ENCODE measurements at regions not wholly inside any gene's neighbourhood (a gene's known extent, or its start where the extent isn't known, plus 50 kb on each side); places are given as distances from the start of the nearest gene placed in this dataset.

DNA sequence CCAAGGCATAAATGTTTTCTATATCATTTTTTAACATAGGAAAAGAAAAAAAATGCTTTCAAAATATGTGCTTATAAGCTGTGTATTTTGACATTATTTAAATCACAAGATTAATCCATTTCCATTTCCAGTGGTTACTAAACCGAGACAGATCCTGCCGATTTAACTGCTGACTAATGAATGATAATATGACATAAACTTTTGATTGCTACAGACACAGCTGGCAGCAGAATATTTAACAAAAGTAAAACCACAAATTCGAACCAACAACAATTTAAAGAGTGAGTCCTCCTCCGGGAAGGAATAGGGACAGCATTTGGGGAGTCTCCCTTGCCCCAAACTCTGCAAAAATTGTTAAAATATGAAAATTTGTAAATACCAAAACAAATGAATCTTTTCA lies 401.3 kb upstream of the DAB2 start:
- DNase-seq (ENCODE audit: low read depth in 2 of 3, low spot score in 1 of 3), result no peak

DNA sequence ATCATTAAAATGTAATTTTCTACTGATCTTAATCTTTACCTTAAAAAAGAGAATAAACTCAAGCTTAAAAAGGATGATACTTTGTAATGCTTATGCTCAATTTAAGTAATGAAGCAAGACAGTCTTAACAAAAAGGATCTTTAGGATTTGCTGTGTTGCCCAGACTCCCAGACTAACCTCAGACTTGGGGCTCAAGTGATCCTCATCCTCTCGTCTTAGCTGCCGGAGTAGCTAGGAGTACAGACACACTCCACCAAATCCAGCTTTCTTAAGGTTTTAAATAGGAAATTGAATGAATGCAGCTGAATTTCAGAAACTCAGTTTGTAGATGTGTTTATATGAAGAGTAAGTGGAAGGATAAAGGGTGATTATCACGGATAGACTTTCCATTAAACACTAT lies 400.5 kb upstream of the DAB2 start:
- DNase-seq (ENCODE audit: low read depth in 2 of 3, low spot score in 1 of 3), result no peak

DNA sequence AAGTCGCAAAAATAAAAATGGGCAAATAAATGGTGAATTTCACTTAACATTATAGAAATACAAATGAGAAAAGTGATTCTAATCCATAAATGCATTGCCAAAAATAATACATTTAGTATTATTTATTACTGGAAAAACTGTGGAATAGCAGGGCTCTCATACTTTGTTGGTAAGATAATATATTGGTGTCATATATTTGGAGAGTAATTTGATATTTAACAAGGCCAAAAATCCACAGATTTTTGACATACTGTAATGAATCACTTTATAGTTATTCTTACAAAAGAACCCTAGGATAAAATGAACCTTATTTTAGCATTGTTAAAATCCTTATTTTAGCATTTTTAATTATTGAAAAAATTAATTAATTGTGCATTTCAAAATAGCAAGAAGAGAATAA lies 397.2 kb upstream of the DAB2 start:
- DNase-seq (ENCODE audit: low read depth in 2 of 3, low spot score in 1 of 3), result no peak

DNA sequence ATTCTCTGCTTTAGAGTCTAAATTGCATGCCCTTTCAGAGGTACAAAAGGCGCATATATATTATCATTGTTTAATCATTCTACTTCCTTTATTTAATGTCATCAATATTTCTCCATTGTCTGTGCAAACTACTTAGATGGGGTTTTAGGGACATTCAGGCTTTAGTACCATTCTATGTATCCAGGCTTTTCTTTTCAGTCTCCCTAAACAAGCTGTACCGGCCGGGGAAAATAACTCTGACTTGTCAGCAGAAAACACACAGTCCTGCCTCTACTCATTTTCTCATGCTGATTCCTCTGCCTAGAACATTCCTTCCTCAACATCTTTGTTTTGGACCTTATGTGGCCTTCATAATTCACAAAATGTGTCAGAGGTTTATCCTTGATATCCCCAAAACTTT lies 392.1 kb upstream of the DAB2 start:
- no peak for DNase-seq (ENCODE audit: low read depth in 2 of 3, low spot score in 1 of 3)

DNA sequence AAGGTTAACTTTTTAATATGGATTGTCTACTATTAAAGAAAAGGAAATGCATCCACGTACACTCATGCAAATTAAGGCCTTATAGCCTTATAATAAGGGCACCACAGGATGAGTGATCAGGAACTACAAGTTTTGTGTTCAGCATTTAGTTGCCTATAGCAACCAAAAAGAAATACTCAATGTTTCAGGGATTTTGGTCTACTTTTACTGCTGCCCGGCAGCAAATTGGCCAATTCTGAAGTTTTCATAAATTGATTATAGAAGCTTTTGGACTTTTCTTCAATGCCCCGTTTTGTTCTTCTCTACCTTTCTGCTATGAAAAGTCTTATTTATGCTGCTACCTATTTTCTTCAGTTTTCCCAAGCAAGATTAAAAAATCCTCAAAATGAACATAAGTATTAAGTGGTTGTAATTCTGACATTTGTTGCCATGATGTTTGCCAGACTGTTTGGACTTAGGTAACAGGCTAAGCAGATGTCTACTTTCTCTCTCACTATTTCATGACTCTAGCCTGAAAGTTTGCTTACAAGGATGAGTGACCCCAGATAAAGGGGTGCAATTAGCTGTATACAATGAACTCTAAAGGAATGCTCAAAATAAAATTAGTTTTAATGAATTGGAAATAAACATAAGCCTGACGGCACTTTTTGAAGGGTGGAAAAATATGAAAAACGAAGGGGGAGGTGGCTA lies 391.5 kb upstream of the DAB2 start:
- DNase-seq (ENCODE audit: low read depth in 2 of 3, low spot score in 1 of 3), result no peak

DNA sequence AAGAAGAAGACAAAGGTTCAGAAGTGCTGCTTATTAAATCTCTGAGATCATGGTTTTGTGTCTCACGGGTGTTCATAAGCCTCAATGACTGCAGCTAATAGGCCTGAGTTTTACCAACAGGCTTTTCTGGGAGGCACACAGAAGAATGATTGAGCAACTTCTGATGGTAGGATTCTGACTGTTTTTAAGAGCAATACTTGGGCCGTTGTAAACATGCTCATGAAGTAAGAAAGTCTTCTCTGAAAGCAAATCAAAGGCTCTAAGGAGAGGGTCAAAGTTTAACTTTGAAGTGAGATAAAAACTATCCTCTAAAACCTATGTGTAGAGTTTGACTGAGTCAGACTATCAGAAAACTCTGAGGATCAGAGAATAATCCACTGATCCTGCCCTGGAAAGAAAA lies 390.9 kb upstream of the DAB2 start:
- DNase-seq (ENCODE audit: low read depth in 2 of 3, low spot score in 1 of 3), result no peak

DNA sequence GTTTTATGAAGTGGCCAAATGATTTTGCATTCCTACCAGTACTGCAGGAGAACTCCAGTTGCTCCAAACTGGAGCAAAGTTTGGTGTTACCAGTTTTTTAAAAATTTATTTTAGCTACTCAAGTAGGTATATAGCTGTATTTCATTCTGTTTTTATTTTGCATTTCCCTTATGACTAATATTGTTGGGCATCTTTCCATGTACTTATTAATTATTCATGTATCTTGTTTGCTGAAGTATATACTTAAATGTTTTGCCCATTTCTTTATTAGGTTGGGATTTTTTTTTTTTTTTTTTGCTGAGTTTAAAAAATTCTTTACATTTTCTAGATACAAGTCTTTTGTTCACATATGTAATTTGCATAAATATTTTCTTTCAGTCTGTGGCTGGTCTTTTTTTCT lies 386.6 kb upstream of the DAB2 start:
- DNase-seq (ENCODE audit: low read depth in 2 of 3, low spot score in 1 of 3), result no peak

DNA sequence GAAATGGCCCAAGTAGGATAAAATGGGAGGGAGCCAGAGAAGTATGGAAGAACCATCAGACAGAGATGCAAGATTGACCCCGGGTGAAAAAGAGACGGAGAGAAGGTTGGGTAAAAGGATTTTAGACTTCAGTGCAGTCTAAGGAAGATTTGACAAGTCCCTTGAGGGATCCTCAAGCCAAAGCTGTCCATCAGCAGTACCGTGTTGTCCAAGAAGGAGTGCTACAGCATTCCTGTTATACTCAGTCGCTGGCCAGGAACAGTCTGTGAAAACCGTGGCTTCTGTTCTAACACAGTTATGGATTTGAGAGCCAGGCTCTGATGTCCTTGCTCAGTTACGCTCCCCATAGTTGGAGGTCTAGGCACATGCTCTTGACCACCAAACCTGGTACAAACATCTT lies 383.9 kb upstream of the DAB2 start:
- DNase-seq (ENCODE audit: low read depth in 2 of 3, low spot score in 1 of 3), result no peak

DNA sequence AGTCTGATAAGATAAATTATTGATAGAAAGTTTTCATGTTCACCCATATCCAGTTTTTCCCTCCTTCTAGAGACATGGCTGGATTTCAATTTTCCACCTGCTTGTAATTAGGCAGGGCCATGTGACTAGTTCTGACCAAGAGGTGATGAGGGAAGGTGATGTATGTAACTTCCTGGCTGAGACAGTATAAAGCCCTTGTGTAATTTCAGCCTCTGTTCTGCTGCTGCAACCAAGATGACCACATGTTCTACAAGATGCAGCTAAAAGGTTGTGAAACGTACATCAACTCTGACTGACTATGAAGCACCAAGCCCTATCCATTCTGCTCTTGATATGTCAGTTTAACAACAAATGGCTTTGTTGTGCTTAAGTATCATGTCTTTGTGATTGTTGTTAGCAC lies 376.5 kb upstream of the DAB2 start:
- no peak for DNase-seq (ENCODE audit: low read depth in 2 of 3, low spot score in 1 of 3)

DNA sequence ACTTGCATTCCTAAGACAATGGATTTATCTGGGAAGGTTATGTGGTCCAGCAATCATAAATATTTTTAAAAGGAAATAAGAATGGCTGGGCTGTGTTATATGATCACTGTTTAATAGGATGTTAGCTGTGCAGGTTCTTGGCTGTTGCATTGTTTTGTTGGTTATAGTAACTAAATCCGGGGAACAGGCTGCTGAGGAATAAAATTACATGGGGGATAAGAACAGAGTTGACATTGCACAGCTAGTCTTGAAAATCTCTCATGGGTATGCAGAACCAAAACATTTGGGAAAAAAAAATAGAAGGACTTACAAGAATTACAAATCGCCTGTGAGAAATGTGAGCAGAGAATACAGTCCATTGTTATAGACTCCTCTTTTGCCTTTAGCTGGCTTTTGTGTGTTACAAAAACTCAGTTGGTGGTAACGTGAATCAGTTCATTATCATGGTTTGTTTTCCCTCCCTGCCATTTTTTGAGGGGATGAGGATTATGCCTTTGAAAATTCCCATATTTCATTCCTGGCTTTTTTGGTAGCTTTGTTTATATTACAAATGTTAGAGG lies 375.3 kb upstream of the DAB2 start:
- DNase-seq (ENCODE audit: low read depth in 2 of 3, low spot score in 1 of 3), result no peak

DNA sequence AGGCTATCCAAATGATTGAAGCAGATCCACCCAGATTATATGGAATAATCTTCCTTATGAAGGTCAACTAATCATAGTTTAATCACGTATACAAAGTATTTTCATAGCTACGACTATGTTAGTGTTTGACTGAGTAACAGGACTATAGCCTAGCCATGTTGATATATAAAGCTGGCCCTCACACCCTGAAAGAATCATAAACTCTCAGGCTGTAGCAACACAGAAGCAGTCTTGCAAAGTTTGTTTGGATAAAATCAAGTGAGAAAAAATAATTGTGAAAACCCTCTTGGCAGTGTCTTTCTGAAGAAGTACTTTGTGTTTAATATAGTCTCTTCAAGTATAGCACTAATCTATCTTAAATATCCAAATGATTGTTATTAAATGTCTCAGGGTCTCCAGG lies 374.5 kb upstream of the DAB2 start:
- no peak for DNase-seq (ENCODE audit: low read depth in 2 of 3, low spot score in 1 of 3)

DNA sequence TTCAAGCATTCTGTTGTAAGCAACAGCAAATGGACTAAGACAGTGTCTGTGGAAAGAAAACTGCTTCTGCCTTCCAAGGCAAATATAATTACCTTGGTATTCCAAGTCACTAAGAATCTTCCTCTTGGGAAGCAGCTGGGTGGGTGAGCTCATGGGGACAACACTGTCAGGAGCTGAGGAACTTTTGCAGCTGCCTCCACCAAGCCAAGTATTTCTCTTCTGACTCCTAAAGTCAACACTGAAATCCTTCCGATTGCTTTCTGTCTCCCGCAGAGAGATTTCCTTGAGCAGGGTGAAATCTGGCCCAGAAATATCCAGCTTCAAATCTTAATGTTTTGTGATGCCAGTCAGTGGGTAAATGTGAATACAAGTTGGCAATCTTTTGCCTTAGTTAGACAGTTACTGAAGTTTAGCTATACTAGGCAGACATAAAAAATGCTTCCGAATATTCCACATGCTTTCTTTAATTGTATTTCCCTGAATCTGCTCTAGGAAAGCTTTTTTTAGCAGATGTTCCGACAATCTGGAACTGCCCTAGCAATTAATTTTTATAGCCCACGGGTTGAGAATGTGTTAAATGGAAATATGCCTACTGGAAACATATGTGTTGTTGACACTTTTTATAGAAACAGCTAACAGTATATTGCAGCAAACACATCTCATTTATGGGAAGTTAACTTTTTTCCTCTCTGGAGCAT lies 369.9 kb upstream of the DAB2 start:
- DNase-seq (ENCODE audit: low read depth in 2 of 3, low spot score in 1 of 3), result no peak

DNA sequence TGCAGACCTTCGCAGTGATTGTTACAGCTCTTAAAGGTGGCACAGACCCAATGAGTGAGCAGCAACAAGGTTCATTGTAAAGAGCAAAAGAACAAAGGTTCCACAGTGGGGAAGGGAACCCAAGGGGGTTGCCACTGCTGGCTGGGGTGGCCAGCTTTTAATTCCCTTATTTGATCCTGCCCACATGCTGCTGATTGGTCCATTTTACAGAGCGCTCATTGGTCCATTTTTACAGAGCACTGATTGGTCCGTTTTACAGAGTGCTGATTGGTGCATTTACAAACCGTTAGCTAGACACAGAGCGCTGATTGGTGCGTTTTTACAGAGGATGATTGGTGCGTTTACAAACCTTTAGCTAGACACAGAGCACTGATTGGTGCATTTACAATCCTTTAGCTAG lies 360.6 kb upstream of the DAB2 start:
- no peak for DNase-seq (ENCODE audit: low read depth in 2 of 3, low spot score in 1 of 3)

DNA sequence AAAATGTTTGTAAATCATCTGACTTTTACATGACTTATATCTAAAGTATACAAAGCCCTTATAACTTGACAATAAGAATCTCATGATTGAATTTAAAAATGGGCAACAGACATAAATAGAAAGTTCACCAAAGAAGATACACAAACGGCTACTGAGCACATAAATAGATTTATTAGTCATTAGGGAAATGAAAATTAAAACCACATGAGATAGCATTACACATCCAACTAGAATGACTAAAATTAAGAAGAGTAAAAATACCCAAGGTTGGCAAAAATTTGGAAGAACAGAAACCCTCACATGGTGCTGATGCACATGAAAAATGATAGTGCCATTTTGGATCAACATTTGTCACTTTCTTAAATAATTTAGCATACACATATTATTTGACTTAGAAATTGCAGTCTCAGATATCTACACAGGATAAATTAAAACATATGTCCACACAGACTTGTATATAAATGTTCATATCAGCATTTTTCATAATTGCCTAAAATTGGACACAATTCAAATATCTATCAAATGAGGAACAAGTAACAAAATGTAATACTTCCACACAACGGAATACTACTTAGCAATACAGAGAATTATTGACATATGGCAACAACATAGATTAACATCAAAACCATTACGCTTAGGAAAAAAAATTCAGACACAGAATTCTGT lies 359.1 kb upstream of the DAB2 start:
- DNase-seq (ENCODE audit: low read depth in 2 of 3, low spot score in 1 of 3), result no peak

DNA sequence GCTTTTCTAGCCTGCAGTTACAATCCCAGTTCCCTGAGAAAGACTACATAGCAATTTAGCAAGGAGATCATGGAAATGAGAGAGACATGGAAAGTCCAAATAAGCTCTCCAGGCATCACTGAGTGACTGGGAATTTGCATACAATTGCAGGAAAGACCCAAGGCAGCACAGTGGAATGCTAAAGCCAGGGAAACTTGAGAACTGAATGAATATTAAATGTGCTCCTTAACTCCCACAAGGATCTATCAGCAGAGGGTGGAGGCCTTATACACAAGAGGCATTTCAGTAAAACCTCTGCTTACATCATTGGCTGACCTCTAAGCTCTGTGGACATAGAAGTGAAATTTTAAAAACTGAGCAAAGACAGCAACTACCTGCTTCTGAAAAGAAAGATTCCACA lies 355.6 kb upstream of the DAB2 start:
- no peak for DNase-seq (ENCODE audit: low read depth in 2 of 3, low spot score in 1 of 3)

DNA sequence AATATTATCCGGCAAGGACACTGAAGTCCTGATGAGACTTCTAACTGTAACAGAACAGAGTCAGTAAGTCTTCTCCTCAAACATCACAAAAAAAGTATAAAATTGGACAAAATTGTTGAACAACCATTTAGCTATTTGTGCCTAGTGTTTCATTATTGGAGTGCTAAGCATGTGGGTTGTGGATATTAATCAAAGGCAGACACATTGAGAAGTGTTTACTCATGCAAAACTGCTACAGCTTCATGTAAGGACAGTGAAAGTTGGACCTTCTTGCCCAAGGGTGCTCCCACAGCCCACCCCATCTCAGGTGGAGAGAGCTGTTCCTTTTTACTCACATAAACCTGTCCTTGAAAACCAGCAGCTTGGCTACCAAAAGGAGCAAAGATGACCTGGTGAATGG lies 355.1 kb upstream of the DAB2 start:
- no peak for DNase-seq (ENCODE audit: low read depth in 2 of 3, low spot score in 1 of 3)

DNA sequence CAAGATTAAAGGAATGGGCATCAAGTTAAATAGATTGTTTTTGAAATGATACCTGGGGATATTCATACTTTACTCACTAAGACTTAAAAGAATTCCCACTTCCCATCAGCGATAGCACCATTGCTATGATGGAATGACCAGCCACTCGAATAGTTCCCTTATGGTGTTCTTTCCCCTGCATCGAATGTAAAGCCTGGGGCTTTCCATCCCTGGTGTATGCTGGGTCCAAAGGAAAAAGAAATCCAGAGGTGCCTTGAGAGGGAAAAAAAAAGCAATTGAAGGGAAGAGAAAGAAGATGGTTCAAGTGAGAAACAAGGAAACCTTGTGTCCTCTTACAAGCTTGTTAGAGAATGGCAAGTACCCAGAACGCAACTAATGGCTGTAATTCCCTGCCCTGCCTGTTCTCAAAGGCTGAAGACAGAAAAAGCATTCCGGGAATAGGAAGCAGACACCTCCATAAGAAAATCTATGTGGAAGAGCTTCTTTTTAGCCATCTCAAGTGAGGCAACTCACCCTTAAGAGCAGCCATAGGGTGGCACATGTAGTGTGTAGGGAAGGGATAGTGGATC lies 351.1 kb upstream of the DAB2 start:
- DNase-seq (ENCODE audit: low read depth in 2 of 3, low spot score in 1 of 3), result no peak

DNA sequence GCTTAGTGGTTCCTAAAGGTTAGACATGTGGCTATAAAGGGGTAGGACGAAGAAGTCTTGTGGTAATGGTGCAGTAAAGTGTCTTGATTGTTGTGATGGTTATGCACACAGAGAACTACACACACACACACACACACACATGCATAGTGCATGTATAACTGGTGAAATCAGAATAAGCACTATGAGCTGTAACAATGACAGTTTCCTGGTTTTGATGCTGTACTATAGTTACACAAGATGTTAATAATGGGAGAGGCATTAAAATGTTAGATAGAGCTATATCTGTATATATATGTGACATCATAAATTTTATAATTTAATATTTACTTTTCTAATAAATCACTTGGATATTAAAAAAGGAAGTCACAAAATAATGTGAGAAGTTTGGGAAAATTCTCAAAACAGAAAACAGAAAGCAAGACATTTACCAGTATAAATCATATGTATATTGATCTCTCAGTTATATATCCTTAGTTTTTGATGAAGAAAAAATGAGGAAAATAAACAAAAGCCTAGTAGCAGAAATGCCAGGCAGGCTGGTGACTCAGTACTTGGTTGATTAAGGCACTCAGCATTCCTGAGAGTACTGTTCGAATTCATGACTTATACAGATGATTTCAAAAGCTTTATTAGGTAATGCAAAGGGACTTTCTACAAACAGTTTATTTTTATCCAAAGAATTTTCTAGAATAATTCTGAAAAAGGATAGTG lies 350.5 kb upstream of the DAB2 start:
- no peak for DNase-seq (ENCODE audit: low read depth in 2 of 3, low spot score in 1 of 3)

DNA sequence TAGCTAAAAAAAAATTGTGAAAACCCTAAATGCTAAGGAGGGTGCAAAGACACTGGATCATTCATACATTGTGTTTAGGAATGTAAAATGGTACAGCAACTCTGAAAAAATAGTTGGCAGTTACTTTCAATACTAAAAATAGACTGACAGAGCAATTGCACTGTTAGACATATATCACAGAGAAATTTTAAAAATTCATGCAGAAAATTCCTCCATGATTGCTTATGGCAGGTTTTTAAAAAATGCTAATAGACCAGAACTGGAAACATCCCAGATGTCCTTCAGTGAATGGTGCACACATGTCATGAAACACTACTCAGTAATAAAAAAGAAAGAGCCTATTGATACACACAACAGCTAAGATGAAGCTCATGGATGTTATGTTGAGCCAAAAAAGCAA lies 349.8 kb upstream of the DAB2 start:
- DNase-seq (ENCODE audit: low read depth in 2 of 3, low spot score in 1 of 3), result no peak

DNA sequence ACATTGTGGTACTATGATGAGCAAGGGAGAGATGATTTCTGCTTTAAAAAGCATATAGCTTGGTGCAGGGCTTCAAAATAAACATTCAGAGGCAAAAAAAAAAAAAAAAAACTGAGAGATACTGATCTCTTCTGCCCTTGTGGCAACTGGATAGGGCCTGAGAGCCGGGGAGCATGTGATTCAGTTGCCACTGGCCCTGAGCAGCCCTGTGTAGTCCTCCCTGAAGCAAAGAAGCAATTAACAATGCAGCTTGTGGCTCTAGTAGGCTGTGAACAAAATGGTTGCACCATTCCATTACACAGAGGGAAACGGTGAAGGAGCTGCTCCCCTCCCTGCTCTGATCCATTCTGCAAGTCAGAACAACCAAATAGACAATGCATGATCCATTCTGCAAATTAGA lies 347.5 kb upstream of the DAB2 start:
- DNase-seq (ENCODE audit: low read depth in 2 of 3, low spot score in 1 of 3), result no peak

DNA sequence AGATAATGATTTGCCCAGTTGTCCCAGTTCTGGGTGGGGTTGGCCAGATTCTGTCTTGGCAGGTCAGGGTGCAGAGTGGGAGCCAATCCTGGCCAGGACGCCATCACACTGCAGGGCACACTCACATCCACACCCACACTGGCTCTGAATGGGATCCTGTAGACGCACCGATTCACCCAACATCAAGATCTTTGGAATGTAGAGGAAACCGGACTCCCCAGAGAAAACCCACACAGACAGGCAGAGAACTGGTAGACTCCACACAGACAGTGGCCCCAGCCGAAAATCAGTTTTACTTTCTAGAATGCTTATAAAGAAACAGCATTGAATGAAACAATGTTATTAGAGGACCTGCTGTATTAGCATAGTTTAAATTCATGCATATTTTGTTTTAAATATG lies 343.1 kb upstream of the DAB2 start:
- no peak for DNase-seq (ENCODE audit: low read depth in 2 of 3, low spot score in 1 of 3)
